GM18909 (cell line): ENCODE measurements at regions not wholly inside any gene's neighbourhood (a gene's known extent, or its start where the extent isn't known, plus 50 kb on each side); places are given as distances from the start of the nearest gene placed in this dataset.

ENCODE experiments used
- ATAC-seq: cut with Tn5 transposase; IDR thresholded peaks from one replicate; pipeline ENCODE4 v1.9.1; 2021; ENCODE audit warnings: mild to moderate bottlenecking; ENCODE audit not compliant: unreplicated experiment, poor library complexity

- ATAC-seq: no peak
Measured at GRCh38 chr20:24891546-24892393, 57.3 kb upstream of the CST7 start.

DNA sequence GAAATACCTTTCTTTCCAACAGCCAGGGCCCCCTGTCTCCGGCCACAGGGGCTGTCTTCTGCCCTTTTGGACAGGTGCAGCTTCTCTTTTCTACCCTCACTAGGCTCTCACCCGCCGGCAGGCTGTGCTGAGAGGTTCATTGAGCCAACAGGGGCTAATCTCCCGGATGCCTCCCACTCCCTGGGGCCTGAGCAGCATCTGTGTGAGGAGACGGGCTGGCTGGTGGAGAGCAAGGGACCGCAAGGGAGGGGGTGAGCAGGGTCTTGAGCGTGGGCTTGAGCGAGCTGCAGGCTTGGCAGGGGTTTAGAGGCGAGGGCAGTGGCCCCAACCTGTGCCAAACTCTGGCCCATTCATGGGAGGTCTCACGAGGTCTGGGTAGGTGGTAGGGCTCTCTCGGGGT is 56.5 kb upstream of the CST7 start:
- ATAC-seq: no peak

DNA sequence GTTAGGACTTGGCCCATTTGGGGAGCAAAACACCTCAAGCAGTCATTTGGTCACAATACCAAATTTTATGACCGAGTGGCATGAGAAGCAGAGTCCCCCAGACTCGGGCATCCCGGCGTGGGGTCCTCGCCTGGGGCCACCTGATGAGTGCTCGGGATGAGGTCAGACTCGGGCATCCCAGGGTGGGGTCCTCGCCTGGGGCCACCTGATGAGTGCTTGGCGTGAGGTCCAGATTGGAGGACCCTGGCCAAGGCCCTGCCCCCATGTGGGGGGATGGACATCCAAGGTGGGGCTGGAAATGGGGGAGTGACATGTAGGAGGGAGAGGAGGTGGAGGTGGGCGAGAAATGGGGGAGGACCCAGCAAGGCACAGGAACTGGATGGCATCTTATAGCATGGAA is 56.1 kb upstream of the CST7 start:
- no peak for ATAC-seq

GRCh38 chr20:24894488-24894887 is 54.6 kb upstream of the CST7 start:
- ATAC-seq: no peak

DNA sequence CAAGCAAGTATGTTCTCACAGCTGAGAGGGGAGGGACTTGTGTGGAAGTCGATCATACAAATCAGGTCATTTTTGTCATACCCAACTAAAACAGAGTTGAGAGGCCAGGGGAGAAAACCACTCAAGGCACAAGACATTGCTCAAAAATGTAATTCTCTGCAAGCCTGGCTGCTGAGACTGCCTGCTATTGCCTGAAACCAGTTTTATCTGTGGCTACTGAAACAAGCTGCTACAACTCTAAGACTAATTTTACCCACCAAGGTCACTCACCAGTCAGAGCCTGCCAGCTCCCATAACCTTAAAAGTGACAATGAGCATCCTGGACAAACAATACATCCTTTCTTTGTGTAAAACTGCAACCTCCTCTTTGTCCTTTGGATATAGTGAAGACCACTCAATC is 54.1 kb upstream of the CST7 start:
- ATAC-seq: no peak

GRCh38 chr20:24895431-24895830 is 53.6 kb upstream of the CST7 start:
- ATAC-seq: no peak

GRCh38 chr20:24895898-24896658 is 53.0 kb upstream of the CST7 start:
- ATAC-seq: no peak

DNA sequence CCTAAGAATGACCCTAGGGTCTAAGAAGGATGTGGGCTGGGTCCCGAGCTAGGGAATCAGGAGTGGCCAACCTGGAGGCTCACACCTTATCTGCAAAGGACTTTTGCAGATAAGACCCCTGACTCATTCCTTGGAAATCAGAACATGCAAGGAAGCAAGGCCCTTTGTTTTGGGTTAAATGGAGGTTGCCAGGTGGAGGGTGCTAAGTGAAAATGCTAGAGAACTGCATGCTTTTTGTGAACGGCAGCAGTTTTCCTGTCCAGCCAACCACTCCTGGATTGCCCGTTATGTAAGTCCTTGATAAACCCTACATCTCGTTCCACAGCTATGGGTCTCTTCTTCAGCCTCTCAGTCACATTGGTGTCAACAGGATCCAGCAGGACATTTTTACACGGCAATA is 52.1 kb upstream of the CST7 start:
- ATAC-seq: no peak

GRCh38 chr20:24897974-24898373 is 51.1 kb upstream of the CST7 start:
- no peak for ATAC-seq

DNA sequence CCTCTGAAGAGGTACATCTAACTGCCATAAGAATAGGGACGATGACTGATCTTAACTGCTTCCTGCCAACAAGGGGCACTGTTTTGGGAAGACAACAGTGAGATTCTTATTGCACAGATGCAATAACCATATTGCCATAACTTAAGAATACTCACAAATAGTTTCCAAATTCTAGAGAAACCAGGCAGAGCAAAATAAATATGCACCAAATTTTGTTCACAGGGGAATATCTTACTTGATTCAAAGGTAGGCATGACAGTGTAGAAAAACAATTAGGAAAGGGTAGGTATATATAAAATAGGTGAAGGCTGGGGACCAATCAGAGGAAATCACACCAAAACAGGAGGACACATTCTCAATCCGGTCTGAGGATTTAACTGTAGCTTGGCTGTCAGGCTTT is 49.9 kb upstream of the CST7 start:
- ATAC-seq: no peak
